GDM1 (cell line): ENCODE measurements at regions not wholly inside any gene's neighbourhood (a gene's known extent, or its start where the extent isn't known, plus 50 kb on each side); places are given as distances from the start of the nearest gene placed in this dataset.

Source experiments
- DNase-seq: peaks from one replicate; lab custom pipeline; 2025; lab: John Stamatoyannopoulos, UW

DNA sequence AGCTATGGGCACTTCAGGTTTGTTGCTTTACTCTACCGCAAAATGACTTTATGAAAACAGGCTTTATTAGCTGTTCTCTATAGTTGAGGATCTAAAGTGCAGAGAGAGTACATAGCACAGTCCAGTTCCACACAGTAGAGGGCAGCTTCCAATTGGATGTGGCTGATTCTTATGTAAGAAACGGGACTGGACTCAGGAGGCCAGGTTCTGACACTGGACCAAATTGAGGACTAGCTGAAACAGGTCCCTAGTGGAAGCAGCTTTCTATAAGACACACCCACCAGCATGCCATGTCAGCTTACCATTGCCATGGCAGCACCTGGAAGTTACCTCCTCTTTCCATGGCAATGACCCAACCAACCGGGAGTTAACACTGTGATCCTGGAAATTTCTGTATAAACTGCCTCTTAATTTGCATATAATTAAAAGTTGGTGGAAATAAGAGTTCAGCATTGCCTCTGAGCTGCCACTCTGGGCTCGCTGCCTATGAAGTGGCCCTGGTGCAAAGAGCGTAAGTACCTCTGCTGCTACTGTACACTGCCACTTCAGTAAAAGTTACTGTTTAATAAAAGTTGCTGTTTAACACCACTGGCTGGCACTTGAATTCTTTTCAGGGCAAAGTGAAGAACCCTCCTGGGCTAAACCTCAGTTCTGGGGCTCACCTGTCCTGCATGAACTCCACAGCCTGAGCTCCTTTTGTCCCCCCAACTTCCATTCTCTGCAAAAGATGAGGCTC, 211.9 kb upstream of the SLC10A2 start:
- DNase-seq: no peak

- no peak for DNase-seq
Observed at GRCh38 chr13:103276775-103277498, 210.7 kb upstream of the SLC10A2 start.

GRCh38 chr13:103275722-103276121, 209.5 kb upstream of the SLC10A2 start:
- no peak for DNase-seq

DNA sequence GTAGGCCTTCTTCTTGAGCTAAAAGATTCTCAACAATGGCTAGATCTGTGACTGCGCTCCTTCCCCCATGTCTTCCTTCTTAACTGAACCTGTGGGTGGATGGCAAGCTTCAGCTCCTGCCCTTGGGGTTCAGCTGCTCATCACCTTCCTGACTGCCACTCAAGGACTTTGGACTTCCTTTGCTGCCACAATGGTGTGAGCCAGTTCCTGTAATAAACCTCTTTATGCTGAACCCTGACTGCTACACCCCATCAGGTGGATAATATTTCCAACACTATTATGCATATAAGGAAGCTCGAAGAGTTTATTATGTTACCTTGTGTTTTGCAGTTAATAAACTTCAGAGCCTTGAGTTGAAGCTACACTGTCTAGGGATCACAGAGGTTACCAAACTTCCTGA, 208.9 kb upstream of the SLC10A2 start:
- no peak for DNase-seq

- no peak for DNase-seq
Observed at GRCh38 chr13:103273825-103274224, 207.6 kb upstream of the SLC10A2 start.

GRCh38 chr13:103272770-103273169, 206.6 kb upstream of the SLC10A2 start:
- no peak for DNase-seq

GRCh38 chr13:103263448-103263847, 197.2 kb upstream of the SLC10A2 start:
- no peak for DNase-seq

- no peak for DNase-seq
Observed at GRCh38 chr13:103255587-103256301, 189.5 kb upstream of the SLC10A2 start.

GRCh38 chr13:103250071-103250470, 183.9 kb upstream of the SLC10A2 start:
- DNase-seq: no peak

DNA sequence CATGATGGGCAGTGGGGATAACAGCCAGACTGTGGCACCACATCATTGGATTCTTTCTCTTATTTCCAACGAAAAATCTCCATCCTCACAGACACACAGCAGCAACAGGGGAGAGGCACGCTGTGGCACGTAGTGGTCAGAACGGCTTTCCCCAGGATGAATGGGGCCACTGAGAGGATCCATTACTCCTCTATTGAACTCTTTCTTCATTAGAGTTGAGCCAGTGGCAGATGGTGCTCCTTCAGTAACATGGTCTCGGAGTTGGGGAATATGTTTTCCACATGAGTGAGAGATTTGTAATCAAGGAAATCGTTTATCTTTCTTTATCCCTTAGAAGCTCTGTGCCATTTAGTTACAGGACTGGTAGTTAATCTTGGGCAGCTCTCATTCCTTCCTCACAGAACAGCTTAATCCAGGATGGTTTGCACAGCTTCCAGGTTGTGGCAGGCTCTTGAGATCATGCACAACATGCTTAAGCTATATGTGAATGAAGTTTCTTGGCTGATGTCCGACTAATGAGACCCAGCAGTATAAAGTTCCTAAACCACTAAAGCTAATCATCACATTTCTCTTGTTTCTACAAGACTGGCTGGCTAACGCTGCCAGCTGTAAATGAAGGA, 180.5 kb upstream of the SLC10A2 start:
- no peak for DNase-seq

DNA sequence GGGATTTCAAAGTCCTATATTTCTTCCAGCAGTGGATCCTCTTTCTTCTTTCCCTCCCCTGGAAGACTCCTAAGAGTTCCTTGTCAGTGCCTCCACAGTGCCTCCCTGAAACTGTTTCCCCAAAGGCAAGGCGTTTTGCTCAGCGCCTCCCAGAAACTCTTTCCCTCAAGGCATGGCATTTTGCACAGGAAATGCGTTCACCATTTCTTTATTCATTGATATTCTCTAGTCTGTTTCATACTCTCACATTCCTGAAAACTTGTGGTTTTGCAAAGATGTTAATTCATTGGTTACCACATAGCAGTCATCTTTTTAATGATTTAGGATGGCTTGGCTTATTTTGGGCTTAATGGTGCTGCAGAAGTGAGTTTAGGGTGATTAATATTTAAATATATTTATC, 177.3 kb upstream of the SLC10A2 start:
- no peak for DNase-seq

- no peak for DNase-seq
Observed at GRCh38 chr13:103238441-103238840, 172.2 kb upstream of the SLC10A2 start.

DNA sequence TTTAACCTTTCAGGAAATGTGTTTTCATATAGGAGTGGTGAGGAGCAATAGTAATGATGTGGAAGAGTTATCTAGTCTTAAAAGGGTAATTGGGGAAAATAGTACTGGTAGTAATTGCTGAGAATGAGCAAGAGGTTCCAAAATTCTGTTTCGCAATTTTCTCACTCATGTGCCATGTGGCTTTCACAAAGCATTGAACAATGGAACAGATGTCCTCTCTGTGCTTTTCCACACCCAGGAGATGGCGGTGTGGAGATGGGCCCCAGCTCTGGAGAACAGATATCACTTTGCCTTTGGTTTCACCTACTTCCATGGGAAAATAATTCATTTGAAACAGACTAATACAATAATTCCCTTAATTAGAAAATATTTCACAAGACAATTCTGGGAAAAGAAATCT, 170.0 kb upstream of the SLC10A2 start:
- DNase-seq: no peak

DNA sequence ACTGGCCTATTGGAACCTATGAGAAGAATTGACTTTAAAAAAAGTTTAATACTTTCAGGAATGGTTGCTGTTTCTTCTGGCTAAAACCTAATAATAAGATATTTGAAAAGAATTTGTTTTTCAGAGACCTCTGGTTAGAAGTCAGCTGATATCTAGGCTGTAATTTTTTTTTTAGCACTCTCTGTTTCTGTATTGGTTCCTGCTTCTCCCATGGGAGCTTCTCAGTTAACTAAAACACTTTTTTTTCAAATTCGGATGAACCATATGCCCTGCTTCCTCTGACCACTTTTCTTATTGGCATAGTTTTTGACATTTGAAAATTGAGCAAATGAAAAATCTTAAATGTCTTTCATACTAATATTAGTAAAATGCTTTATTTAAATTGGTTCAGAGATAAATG, 163.5 kb upstream of the SLC10A2 start:
- no peak for DNase-seq

DNA sequence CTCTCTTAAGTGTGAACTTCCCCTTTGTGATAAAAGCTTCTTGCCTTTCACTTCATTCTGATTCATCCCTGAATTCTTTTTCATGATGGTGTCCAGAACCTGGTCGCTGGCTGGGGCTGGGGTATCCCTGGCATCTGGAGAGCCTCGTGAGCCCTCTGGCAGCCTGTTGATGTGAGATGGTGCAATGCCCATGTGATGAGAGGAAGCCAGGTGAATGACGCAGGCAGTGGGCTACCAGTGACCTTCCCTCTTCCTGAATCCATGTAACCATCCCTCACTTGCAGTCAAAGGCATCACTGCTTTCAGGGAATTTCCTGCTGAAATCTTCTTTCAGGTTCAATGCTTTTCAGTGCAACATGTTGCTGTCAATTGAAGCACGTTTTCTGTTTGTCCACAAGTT, 158.6 kb upstream of the SLC10A2 start:
- no peak for DNase-seq

GRCh38 chr13:103222683-103223082, 156.5 kb upstream of the SLC10A2 start:
- no peak for DNase-seq

- no peak for DNase-seq
Observed at GRCh38 chr13:103218253-103218652, 152.0 kb upstream of the SLC10A2 start.

DNA sequence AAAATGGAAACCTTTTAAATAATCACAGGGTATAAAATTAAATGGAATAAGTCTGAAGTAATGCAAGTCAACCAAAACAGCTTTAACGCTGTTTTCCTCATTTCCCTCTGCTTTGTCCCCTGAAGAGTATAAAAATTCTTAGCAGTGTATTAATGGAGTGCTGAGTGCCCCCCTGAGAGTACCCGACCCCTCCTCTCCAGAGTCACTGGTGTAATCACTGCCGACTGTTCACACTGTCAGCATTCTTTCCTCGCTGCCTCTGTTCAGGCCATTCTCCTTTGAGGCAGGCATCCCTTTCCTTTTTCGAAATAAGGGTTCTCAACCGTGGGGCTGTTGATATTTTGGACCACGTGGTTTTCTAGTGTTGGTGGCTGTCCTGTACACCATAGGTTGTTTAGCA, 146.9 kb upstream of the SLC10A2 start:
- DNase-seq: no peak

GRCh38 chr13:103210348-103210747, 144.1 kb upstream of the SLC10A2 start:
- no peak for DNase-seq

GRCh38 chr13:103203735-103204330, 137.6 kb upstream of the SLC10A2 start:
- DNase-seq: no peak

DNA sequence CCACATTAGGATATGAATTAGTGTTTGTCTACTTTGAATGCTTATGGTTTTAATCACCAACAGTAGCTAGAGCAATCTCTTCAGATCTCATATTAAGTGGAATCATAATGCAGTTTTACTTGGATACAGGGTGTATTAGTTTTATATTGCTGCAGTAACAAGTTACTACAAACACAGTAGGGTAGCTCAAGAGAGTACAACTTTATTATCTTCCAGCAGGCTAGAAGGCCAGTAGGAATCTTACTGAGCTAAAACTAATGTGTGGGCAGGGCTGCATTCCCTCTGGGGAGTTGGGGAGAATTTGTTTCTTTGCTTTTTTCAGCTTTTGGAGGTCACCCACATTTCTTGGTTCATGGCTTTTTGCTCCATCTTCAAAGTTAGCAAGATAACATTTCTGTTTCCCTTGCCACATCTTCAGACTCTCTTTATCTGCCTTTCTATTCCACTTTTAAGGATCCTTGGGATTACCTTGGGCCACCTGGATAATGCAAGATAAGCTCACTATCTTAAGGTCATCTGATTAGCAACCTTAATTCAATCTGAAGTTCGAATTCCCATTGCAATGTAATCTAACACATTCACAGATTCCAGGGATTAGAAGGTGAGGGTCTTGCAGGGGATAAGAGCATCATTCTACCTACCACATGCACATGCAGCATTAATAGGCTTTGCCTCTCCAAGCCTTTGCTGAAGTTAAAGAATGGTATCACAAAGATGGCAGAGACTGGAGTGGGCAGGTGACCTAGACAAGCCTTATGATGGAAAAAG, 134.1 kb upstream of the SLC10A2 start:
- no peak for DNase-seq
